SU-DHL-6 (cell line): ENCODE measurements at regions not wholly inside any gene's neighbourhood (a gene's known extent, or its start where the extent isn't known, plus 50 kb on each side); places are given as distances from the start of the nearest gene placed in this dataset.

Experiments
- H2AFZ ChIP-seq: fragments of 200-600 bp; sonication (generic); 2 replicates; pipeline ENCODE4 v1.6.1; 2014; ENCODE audit warnings: low read depth, mild to moderate bottlenecking, moderate library complexity, mixed read lengths, antibody characterized with exemption, low read length; ENCODE audit not compliant: severe bottlenecking
- H3F3A ChIP-seq: fragments of 200-600 bp; shearing (Covaris generic); 2 replicates; pipeline ENCODE4 v1.6.0; 2016; ENCODE audit warnings: antibody characterized with exemption, mild to moderate bottlenecking; ENCODE audit not compliant: insufficient read depth
- H3K27ac ChIP-seq: fragments of 200-600 bp; sonication (generic); 2 replicates; pipeline ENCODE4 v1.5.1; 2016; ENCODE audit warnings: low read depth, mild to moderate bottlenecking, low read length, moderate library complexity, mixed read lengths
- H3K27me3 ChIP-seq: fragments of 200-600 bp; sonication (generic), shearing (Covaris generic); 2 replicates; pipeline ENCODE4 v1.6.0; 2014; ENCODE audit warnings: mild to moderate bottlenecking, low read length
- H3K36me3 ChIP-seq: fragments of 200-600 bp; sonication (generic); 2 replicates; pipeline ENCODE4 v1.6.1; 2014; ENCODE audit warnings: mild to moderate bottlenecking, low read length, mixed read lengths
- H3K4me2 ChIP-seq: fragments of 300-600, 200-600 bp; shearing (Covaris generic), sonication (generic); 2 replicates; pipeline ENCODE4 v1.6.0; 2014; ENCODE audit warnings: low read length, low read depth, mild to moderate bottlenecking; ENCODE audit not compliant: poor library complexity, severe bottlenecking
- H3K4me3 ChIP-seq: fragments of 200-600 bp; sonication (generic); 2 replicates; pipeline ENCODE4 v1.5.1; 2014; ENCODE audit warnings: antibody characterized with exemption, low read length, mild to moderate bottlenecking, mixed read lengths; ENCODE audit not compliant: insufficient read depth, poor library complexity, severe bottlenecking
- H3K79me2 ChIP-seq: fragments of 200-600 bp; sonication (generic); 2 replicates; pipeline ENCODE4 v1.6.1; 2014; ENCODE audit warnings: mild to moderate bottlenecking, low read length, moderate library complexity; ENCODE audit not compliant: insufficient read depth
- H3K9ac ChIP-seq: fragments of 200-600 bp; sonication (generic); 2 replicates; pipeline ENCODE4 v1.7.0; 2014; ENCODE audit warnings: mild to moderate bottlenecking, low read length
- H3K9me2 ChIP-seq: fragments of 200-600 bp; sonication (generic); replicated peaks from 2 replicates; pipeline ENCODE4 v1.6.1; 2014; ENCODE audit warnings: low read length; ENCODE audit not compliant: insufficient read depth
- H3K9me3 ChIP-seq: fragments of 200-600 bp; sonication (generic); 2 replicates; pipeline ENCODE4 v1.6.1; 2014; ENCODE audit warnings: low read length, mixed read lengths; ENCODE audit not compliant: insufficient read depth
- H4K20me1 ChIP-seq: fragments of 200-600 bp; sonication (generic); 2 replicates; pipeline ENCODE4 v1.6.1; 2014; ENCODE audit warnings: low read depth, mild to moderate bottlenecking, antibody characterized with exemption, low read length, moderate library complexity, mixed read lengths
- CTCF ChIP-seq: fragments of 200-600 bp; sonication (generic); IDR thresholded peaks from one replicate; pipeline ENCODE4 v1.5.1; 2017; ENCODE audit warnings: antibody characterized with exemption, mild to moderate bottlenecking, low read length, moderate library complexity; ENCODE audit not compliant: insufficient read depth, poor library complexity, severe bottlenecking
- EZH2phosphoT487 ChIP-seq: fragments of 200-600 bp; sonication (generic), shearing (Covaris generic); conservative IDR thresholded peaks from 2 replicates; pipeline ENCODE4 v1.6.1; 2018; ENCODE audit warnings: mild to moderate bottlenecking, antibody characterized with exemption, low read length, moderate library complexity, mixed read lengths

- Histone ChIP-seq H3K36me3 (no peaks in the 10 kb centered on the region), H3K9me3 (no peaks in the 10 kb centered on the region), H3K27me3 (no peaks in the 10 kb centered on the region), H4K20me1 (no peaks in the 10 kb centered on the region), H3K9me2 (no peaks in the 10 kb centered on the region), H3F3A (no peaks in the 10 kb centered on the region), H3K9ac (no peak overlapping the region), H2AFZ (no peak overlapping the region), H3K4me3 (no peak overlapping the region), H3K4me2 (no peak overlapping the region), H3K27ac (no peak overlapping the region), H3K79me2 (no peaks in the 10 kb centered on the region)
- no peak for TF ChIP-seq EZH2phosphoT487
- TF ChIP-seq CTCF = no peak
These were observed 203.8 kb upstream of the ZMIZ1 start for GRCh38 chr10:78864761-78865537.

DNA sequence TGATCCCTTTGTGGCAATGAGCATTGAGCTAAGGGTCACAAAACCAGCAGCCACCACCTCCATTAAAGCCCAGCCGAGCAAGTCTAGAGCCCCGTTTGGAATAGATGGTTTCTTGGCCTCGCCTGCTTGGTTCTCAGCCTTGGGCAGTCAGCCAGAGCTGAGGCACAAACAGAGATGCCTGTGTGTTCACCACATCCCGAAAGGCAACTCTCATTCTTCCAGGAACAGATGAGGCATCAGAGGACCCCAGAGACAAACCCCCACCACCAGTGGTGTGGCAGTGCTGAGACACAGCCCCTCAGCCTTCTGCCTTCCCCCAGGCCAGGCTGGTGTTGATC, 203.3 kb upstream of the ZMIZ1 start:
- Histone ChIP-seq H3K27me3 (no peaks in the 10 kb centered on the region), H4K20me1 (no peaks in the 10 kb centered on the region), H3K9me2 (no peaks in the 10 kb centered on the region), H3K4me2 (no peak overlapping the region), H2AFZ (no peak overlapping the region), H3K9me3 (no peaks in the 10 kb centered on the region), H3K9ac (no peak overlapping the region), H3K27ac (no peak overlapping the region), H3K79me2 (no peaks in the 10 kb centered on the region), H3K4me3 (no peak overlapping the region), H3F3A (no peaks in the 10 kb centered on the region), H3K36me3 (no peaks in the 10 kb centered on the region)
- TF ChIP-seq EZH2phosphoT487 (no peak), CTCF (no peak)

GRCh38 chr10:78865931-78866717, 202.6 kb upstream of the ZMIZ1 start:
- no peak overlapping the region for H3K9ac ChIP-seq
- H3K9me3 ChIP-seq = no peaks in the 10 kb centered on the region
- H3K27me3 ChIP-seq = no peaks in the 10 kb centered on the region
- no peaks in the 10 kb centered on the region for H3K9me2 ChIP-seq
- no peaks in the 10 kb centered on the region for H4K20me1 ChIP-seq
- no peak overlapping the region for H3K4me2 ChIP-seq
- H3F3A ChIP-seq = no peaks in the 10 kb centered on the region
- no peaks in the 10 kb centered on the region for H3K79me2 ChIP-seq
- TF ChIP-seq CTCF (no peak), EZH2phosphoT487 (no peak)
- no peak overlapping the region for H3K4me3 ChIP-seq
- no peaks in the 10 kb centered on the region for H3K36me3 ChIP-seq
- H2AFZ ChIP-seq = no peak overlapping the region
- H3K27ac ChIP-seq = no peak overlapping the region
